Subcutaneous abdominal adipose tissue (tissue), 5 donors: ENCODE measurements at regions not wholly inside any gene's neighbourhood (a gene's known extent, or its start where the extent isn't known, plus 50 kb on each side); places are given as distances from the start of the nearest gene placed in this dataset.

Experiments used
- H3K27ac ChIP-seq: one replicate; pipeline ENCODE4 v1.7.0; 2013; ENCODE audit warnings: low read depth, mild to moderate bottlenecking, inconsistent platforms, low read length, moderate library complexity
- H3K27me3 ChIP-seq, 5 donors: one replicate each; pipeline ENCODE4 v1.7.0; 2013; ENCODE audit warnings: low read length in 5 of 5, inconsistent platforms in 1 of 5; ENCODE audit not compliant: control insufficient read depth in 5 of 5, insufficient read depth in 4 of 5
- H3K36me3 ChIP-seq, 5 donors: one replicate each; pipeline ENCODE4 v1.7.0; 2013; ENCODE audit warnings: low read length in 5 of 5; ENCODE audit not compliant: control insufficient read depth in 5 of 5, insufficient read depth in 5 of 5
- H3K4me1 ChIP-seq, 5 donors: one replicate each; pipeline ENCODE4 v1.7.0; 2013; ENCODE audit warnings: low read length in 5 of 5, mild to moderate bottlenecking in 3 of 5, moderate library complexity in 1 of 5; ENCODE audit not compliant: control insufficient read depth in 5 of 5, insufficient read depth in 5 of 5
- H3K4me3 ChIP-seq, 5 donors: one replicate each; pipeline ENCODE4 v1.7.0; 2013; ENCODE audit warnings: low read length in 5 of 5, low read depth in 1 of 5
- H3K9ac ChIP-seq, 5 donors: one replicate each; pipeline ENCODE4 v1.7.0; 2013; ENCODE audit warnings: low read length in 5 of 5, mild to moderate bottlenecking in 4 of 5, moderate library complexity in 3 of 5
- H3K9me3 ChIP-seq, 5 donors: one replicate each; pipeline ENCODE4 v1.7.0; 2013; ENCODE audit warnings: low read length in 5 of 5; ENCODE audit not compliant: control insufficient read depth in 5 of 5
- donor health status: healthy.
- donor health status: healthy.
- donor health status: healthy.
- donor health status: healthy.
- donor health status: healthy.

GRCh38 chr2:71277536-71278103 lies 50.7 kb upstream of the PAIP2B start:
- Histone ChIP-seq H3K27ac (no peak overlapping the region), H3K36me3 (no peaks in the 10 kb centered on the region), H3K27me3 (no peaks in the 10 kb centered on the region), H3K4me1 (peaks cover 4 to 26% (median 23%) of the 10 kb centered on the region in 5 donors), H3K9ac (peak overlapping the region in 4 of 5 donors; percentile 13 to 60 (median 46)), H3K4me3 (peak overlapping the region; percentile 65 to 81 (median 78)), H3K9me3 (no peaks in the 10 kb centered on the region)

- no peaks in the 10 kb centered on the region for H3K27me3 ChIP-seq
- peak overlapping the region; percentile 65 to 81 (median 78) for H3K4me3 ChIP-seq
- no peaks in the 10 kb centered on the region for H3K9me3 ChIP-seq
- no peaks in the 10 kb centered on the region for H3K36me3 ChIP-seq
- peak overlapping the region in 4 of 5 donors; percentile 34 to 68 (median 51) for H3K9ac ChIP-seq
- peaks cover 4 to 26% (median 23%) of the 10 kb centered on the region in 5 donors for H3K4me1 ChIP-seq
- peak overlapping the region; percentile 41 for H3K27ac ChIP-seq
These were observed 50.2 kb upstream of the PAIP2B start for GRCh38 chr2:71277147-71277475.

- Histone ChIP-seq H3K36me3 (no peaks in the 10 kb centered on the region), H3K27me3 (no peaks in the 10 kb centered on the region), H3K4me3 (peak overlapping the region; percentile 65 to 81 (median 78)), H3K27ac (peak overlapping the region; percentile 41), H3K9ac (peak overlapping the region in 4 of 5 donors; percentile 34 to 68 (median 51)), H3K4me1 (peaks cover 4 to 26% (median 23%) of the 10 kb centered on the region in 5 donors), H3K9me3 (no peaks in the 10 kb centered on the region)
These were observed 49.6 kb upstream of the PAIP2B start for GRCh38 chr2:71276311-71277146.
